Ascending aorta (tissue), 2 donors: ENCODE measurements at regions not wholly inside any gene's neighbourhood (a gene's known extent, or its start where the extent isn't known, plus 50 kb on each side); places are given as distances from the start of the nearest gene placed in this dataset.

Source experiments
- DNase-seq, 2 donors: peaks; one replicate each; pipeline ENCODE4 v3.0.0-alpha.2; 2019; ENCODE audit warnings: low spot score in 2 of 2
- H3K27ac ChIP-seq, 2 donors: fragments of 200-600 bp; sonication (generic); one replicate each; pipeline ENCODE4 v1.5.1; 2016 to 2017; ENCODE audit warnings: mild to moderate bottlenecking in 1 of 2
- H3K27me3 ChIP-seq: fragments of 200-600 bp; sonication (generic); one replicate; pipeline ENCODE4 v1.5.1; 2017
- H3K36me3 ChIP-seq, 2 donors: fragments of 200-600 bp; sonication (generic); one replicate each; pipeline ENCODE4 v1.5.1; 2016
- H3K4me1 ChIP-seq, 2 donors: fragments of 200-600 bp; sonication (generic); one replicate each; pipeline ENCODE4 v1.5.1; 2016 to 2017; ENCODE audit warnings: mild to moderate bottlenecking in 1 of 2
- H3K4me3 ChIP-seq, 2 donors: fragments of 200-600 bp; sonication (generic); one replicate each; pipeline ENCODE4 v1.5.1; 2016 to 2017; ENCODE audit warnings: mild to moderate bottlenecking in 1 of 2
- H3K9me3 ChIP-seq, 2 donors: fragments of 200-600 bp; sonication (generic); one replicate each; pipeline ENCODE4 v1.5.1; 2016
- CTCF ChIP-seq, 3 experiments: fragments of 200-600 bp in 2 of 3; fragments of 450-650 bp in 1 of 3; sonication (generic) in 2 of 3; IDR thresholded peaks; one replicate each; pipeline ENCODE4 v1.5.1; 2016 to 2019; ENCODE audit warnings: antibody characterized with exemption in 3 of 3, mild to moderate bottlenecking in 1 of 3, moderate library complexity in 1 of 3
- intact Hi-C: fragments of 100-400 bp; cut with DNase I; formaldehyde crosslinking; loops from one replicate; pipeline ENCODE4 v1.15.1; 2023

DNA sequence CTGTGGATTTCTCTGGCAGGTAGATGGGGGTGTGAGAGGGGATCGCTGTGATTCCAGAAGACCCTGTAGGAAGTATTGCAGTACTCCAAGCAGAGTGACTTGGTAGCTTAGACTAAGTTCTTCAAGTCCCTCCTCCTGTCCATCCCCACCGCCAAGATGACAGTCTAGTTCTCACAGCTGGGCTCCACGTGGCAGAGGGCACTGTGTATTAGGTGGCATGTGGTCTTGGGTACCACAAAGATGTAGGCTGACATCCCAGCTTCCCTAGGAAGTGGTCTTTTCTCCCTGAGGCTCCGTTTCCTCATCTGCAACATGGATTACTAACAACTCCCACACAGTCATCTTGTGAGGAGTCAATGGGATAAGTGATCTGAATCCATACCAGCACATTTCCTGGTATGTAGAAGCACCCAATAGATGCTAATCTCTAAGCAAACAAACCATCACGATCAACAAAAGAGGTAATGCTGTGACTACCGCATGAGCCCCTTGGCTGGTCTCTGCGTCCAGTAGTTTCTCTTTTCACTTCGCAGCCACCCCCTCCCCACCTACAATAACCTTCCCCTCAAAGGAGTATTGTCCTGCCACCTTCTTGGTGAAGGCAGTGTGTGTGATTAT, 349.1 kb upstream of the EEF2KMT start:
- Histone ChIP-seq H3K9me3 (no peaks in the 10 kb centered on the region), H3K27me3 (no peaks in the 10 kb centered on the region), H3K36me3 (no peaks in the 10 kb centered on the region), H3K4me1 (no peaks in the 10 kb centered on the region), H3K4me3 (no peak overlapping the region), H3K27ac (no peak overlapping the region)
- no peak for DNase-seq
- TF ChIP-seq CTCF (IDR thresholded peaks at IDR 0.05), result no peak
- intact Hi-C loops, result no loop called here

DNA sequence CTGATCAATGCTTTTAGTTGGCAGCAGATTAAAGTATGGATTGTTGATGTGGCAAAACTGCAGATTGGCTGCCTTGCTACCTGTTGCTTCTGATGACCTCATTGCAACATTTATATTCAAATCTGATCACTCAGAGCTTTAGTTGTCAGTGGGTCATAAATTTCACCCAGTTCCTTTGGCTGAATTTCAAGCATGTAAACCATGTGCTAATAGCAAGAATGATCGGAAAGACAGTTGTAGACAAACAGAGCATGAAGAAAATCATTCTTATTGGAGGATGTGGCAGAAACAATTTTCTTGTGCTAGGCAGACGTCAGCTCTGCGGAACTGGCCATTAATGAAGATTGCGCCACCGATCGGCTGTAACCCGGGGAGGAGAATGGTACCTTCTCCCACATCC, 346.6 kb upstream of the EEF2KMT start:
- H3K27me3 ChIP-seq, result no peaks in the 10 kb centered on the region
- H3K4me1 ChIP-seq, result no peaks in the 10 kb centered on the region
- H3K36me3 ChIP-seq, result no peaks in the 10 kb centered on the region
- no peaks in the 10 kb centered on the region for H3K9me3 ChIP-seq
- no peak for TF ChIP-seq CTCF (IDR thresholded peaks at IDR 0.05)
- no peak for DNase-seq
- intact Hi-C loops, result no loop called here
- H3K4me3 ChIP-seq, result no peak overlapping the region
- no peak overlapping the region for H3K27ac ChIP-seq

- TF ChIP-seq CTCF (IDR thresholded peaks at IDR 0.05), result no peak
- Histone ChIP-seq H3K36me3 (no peaks in the 10 kb centered on the region), H3K27me3 (no peaks in the 10 kb centered on the region), H3K9me3 (no peaks in the 10 kb centered on the region), H3K4me1 (no peaks in the 10 kb centered on the region), H3K27ac (no peak overlapping the region), H3K4me3 (no peak overlapping the region)
- no peak for DNase-seq
- intact Hi-C loops, result no loop called here
Measured at GRCh38 chr16:5442986-5443385, 345.4 kb upstream of the EEF2KMT start.

DNA sequence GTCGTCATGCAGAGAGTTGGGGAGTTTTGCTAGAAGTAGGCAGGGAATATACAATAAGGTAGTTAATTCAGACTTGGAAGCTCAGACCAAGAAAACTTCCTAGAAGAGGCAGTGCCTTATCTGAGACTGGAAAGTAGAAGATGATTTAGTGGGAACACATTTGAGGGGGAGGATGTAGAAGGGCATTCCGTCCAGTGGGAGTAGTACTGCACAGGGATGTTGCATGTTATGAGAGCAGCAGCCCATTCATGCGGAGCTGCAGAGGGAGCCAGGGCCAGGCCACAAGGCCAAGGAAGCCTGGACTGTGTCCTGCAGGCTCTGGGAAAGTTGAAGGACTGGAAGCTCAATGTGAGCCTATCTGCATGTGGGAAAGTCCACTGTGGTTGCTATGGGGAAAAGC, 344.5 kb upstream of the EEF2KMT start:
- Histone ChIP-seq H3K9me3 (no peaks in the 10 kb centered on the region), H3K4me1 (no peaks in the 10 kb centered on the region), H3K36me3 (no peaks in the 10 kb centered on the region), H3K4me3 (no peak overlapping the region), H3K27ac (no peak overlapping the region), H3K27me3 (no peaks in the 10 kb centered on the region)
- DNase-seq, result no peak
- no peak for TF ChIP-seq CTCF (IDR thresholded peaks at IDR 0.05)
- intact Hi-C loops, result no loop called here

DNA sequence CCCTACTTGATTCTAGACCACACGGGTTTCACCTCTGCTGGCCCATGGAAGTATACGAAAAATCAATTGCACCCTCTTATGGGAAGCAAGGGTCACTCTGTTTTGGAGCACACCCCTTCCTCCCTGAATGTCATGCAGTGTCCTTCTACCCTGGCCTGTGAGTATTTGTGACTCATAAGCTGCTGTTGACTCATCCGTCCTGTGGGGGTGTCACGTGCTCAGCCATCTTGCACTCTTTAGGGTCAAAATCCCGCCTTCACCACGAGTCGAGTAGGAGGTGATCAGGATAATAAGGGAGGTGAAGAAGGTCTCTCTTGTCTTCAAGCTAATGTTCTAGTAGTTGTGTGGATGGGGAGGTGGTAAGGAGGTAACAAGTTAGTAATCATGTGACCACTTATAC, 341.0 kb upstream of the EEF2KMT start:
- Histone ChIP-seq H3K36me3 (no peaks in the 10 kb centered on the region), H3K4me1 (no peaks in the 10 kb centered on the region), H3K4me3 (no peak overlapping the region), H3K27ac (no peak overlapping the region), H3K9me3 (no peaks in the 10 kb centered on the region), H3K27me3 (no peaks in the 10 kb centered on the region)
- TF ChIP-seq CTCF (IDR thresholded peaks at IDR 0.05), result no peak
- no peak for DNase-seq
- intact Hi-C loops, result no loop called here

GRCh38 chr16:5433587-5433986, 336.0 kb upstream of the EEF2KMT start:
- no peak for TF ChIP-seq CTCF (IDR thresholded peaks at IDR 0.05)
- H3K4me3 ChIP-seq, result no peak overlapping the region
- H3K27ac ChIP-seq, result no peak overlapping the region
- no peaks in the 10 kb centered on the region for H3K27me3 ChIP-seq
- H3K36me3 ChIP-seq, result no peaks in the 10 kb centered on the region
- intact Hi-C loops, result no loop called here
- H3K9me3 ChIP-seq, result no peaks in the 10 kb centered on the region
- DNase-seq, result no peak
- no peaks in the 10 kb centered on the region for H3K4me1 ChIP-seq
